WERI-Rb-1 (cell line): ENCODE measurements at regions not wholly inside any gene's neighbourhood (a gene's known extent, or its start where the extent isn't known, plus 50 kb on each side); places are given as distances from the start of the nearest gene placed in this dataset.

Experiments used
- DNase-seq: peaks from one replicate; pipeline ENCODE4 v3.0.0-alpha.2; 2020
- H3K27ac ChIP-seq: fragments of 250-450 bp; sonication (Bioruptor Pico); 2 replicates; pipeline ENCODE4 v1.5.1; 2020; ENCODE audit warnings: mild to moderate bottlenecking, moderate library complexity
- H3K27me3 ChIP-seq: fragments of 250-450 bp; sonication (Bioruptor Pico); 2 replicates; pipeline ENCODE4 v1.5.1; 2021; ENCODE audit warnings: mild to moderate bottlenecking, low read depth, moderate library complexity; ENCODE audit not compliant: insufficient read depth, severe bottlenecking
- H3K36me3 ChIP-seq: fragments of 250-450 bp; sonication (Bioruptor Pico); 2 replicates; pipeline ENCODE4 v1.5.1; 2020; ENCODE audit warnings: mild to moderate bottlenecking, moderate library complexity
- H3K4me3 ChIP-seq: 2 replicates; pipeline ENCODE4 v1.5.1; 2011; ENCODE audit warnings: low read depth, mild to moderate bottlenecking, control low read depth, low read length
- H3K9me3 ChIP-seq: fragments of 250-450 bp; sonication (Bioruptor Pico); 2 replicates; pipeline ENCODE4 v1.5.1; 2021; ENCODE audit warnings: mild to moderate bottlenecking, moderate library complexity; ENCODE audit not compliant: severe bottlenecking
- CTCF ChIP-seq: IDR thresholded peaks from 2 replicates; pipeline ENCODE4 v1.5.1; 2011; ENCODE audit warnings: low read depth, mild to moderate bottlenecking, control low read depth, inconsistent platforms, low read length

GRCh38 chr13:76552807-76553206, 333.4 kb downstream of the KCTD12 start:
- TF ChIP-seq CTCF, result no peak
- Histone ChIP-seq H3K36me3 (no peaks in the 10 kb centered on the region), H3K4me3 (no peak overlapping the region)

GRCh38 chr13:76552041-76552772, 334.0 kb downstream of the KCTD12 start:
- no peak for DNase-seq
- H3K36me3 ChIP-seq, result no peaks in the 10 kb centered on the region
- H3K27me3 ChIP-seq, result no peaks in the 10 kb centered on the region
- no peaks in the 10 kb centered on the region for H3K9me3 ChIP-seq
- no peak overlapping the region for H3K4me3 ChIP-seq
- TF ChIP-seq CTCF, result no peak
- no peak overlapping the region for H3K27ac ChIP-seq

More at GRCh38 chr13:76552807-76553206, 333.4 kb downstream of the KCTD12 start:
- Histone ChIP-seq H3K27ac (no peak overlapping the region), H3K9me3 (no peaks in the 10 kb centered on the region), H3K27me3 (no peaks in the 10 kb centered on the region)
- DNase-seq, result no peak

- no peak overlapping the region for H3K4me3 ChIP-seq
- no peak for DNase-seq
- TF ChIP-seq CTCF, result no peak
- H3K27me3 ChIP-seq, result no peaks in the 10 kb centered on the region
- no peaks in the 10 kb centered on the region for H3K9me3 ChIP-seq
- H3K27ac ChIP-seq, result no peak overlapping the region
- H3K36me3 ChIP-seq, result no peaks in the 10 kb centered on the region
These were observed 344.0 kb downstream of the KCTD12 start for GRCh38 chr13:76542176-76542575.

- H3K27me3 ChIP-seq, result no peaks in the 10 kb centered on the region
- no peak overlapping the region for H3K4me3 ChIP-seq
- no peak for TF ChIP-seq CTCF
- no peak overlapping the region for H3K27ac ChIP-seq
- no peak for DNase-seq
- H3K36me3 ChIP-seq, result no peaks in the 10 kb centered on the region
- no peaks in the 10 kb centered on the region for H3K9me3 ChIP-seq
These were observed 348.2 kb downstream of the KCTD12 start for GRCh38 chr13:76538004-76538403.

GRCh38 chr13:76533251-76533650, 353.0 kb downstream of the KCTD12 start:
- no peak overlapping the region for H3K4me3 ChIP-seq
- H3K27me3 ChIP-seq, result no peaks in the 10 kb centered on the region
- no peak for TF ChIP-seq CTCF
- no peaks in the 10 kb centered on the region for H3K9me3 ChIP-seq
- no peak overlapping the region for H3K27ac ChIP-seq
- no peaks in the 10 kb centered on the region for H3K36me3 ChIP-seq
- DNase-seq, result no peak

GRCh38 chr13:76527041-76527440, 359.2 kb downstream of the KCTD12 start:
- Histone ChIP-seq H3K27me3 (no peaks in the 10 kb centered on the region), H3K4me3 (no peak overlapping the region), H3K36me3 (no peaks in the 10 kb centered on the region), H3K9me3 (no peaks in the 10 kb centered on the region), H3K27ac (no peak overlapping the region)
- TF ChIP-seq CTCF, result no peak
- no peak for DNase-seq
